Tibial nerve (tissue), 4 donors: ENCODE measurements at regions not wholly inside any gene's neighbourhood (a gene's known extent, or its start where the extent isn't known, plus 50 kb on each side); places are given as distances from the start of the nearest gene placed in this dataset.

Experiments used
- CTCF ChIP-seq, 5 experiments: fragments of 200-600 bp in 3 of 5; fragments of 450-650 bp in 2 of 5; sonication (generic) in 3 of 5; IDR thresholded peaks; one replicate each; pipeline ENCODE4 v1.5.1; 2016 to 2019; ENCODE audit warnings: antibody characterized with exemption in 5 of 5, mild to moderate bottlenecking in 3 of 5, moderate library complexity in 2 of 5
- EP300 ChIP-seq, 2 donors: sonication (generic); formaldehyde crosslinking; IDR thresholded peaks; one replicate each; pipeline ENCODE4 v1.6.1; 2017; ENCODE audit warnings: antibody characterized with exemption in 2 of 2, mild to moderate bottlenecking in 1 of 2
- POLR2A ChIP-seq, 2 donors: fragments of 450-650 bp; IDR thresholded peaks; one replicate each; pipeline ENCODE4 v1.6.1; 2017; ENCODE audit warnings: antibody characterized with exemption in 2 of 2, mild to moderate bottlenecking in 2 of 2, moderate library complexity in 2 of 2

GRCh38 chr12:14186193-14186502 lies 179.3 kb upstream of the ATF7IP start:
- TF ChIP-seq CTCF (IDR thresholded peaks at IDR 0.05) (no peak), POLR2A (IDR thresholded peaks at IDR 0.05) (no peak), EP300 (IDR thresholded peaks at IDR 0.05) (no peak)
